DND-41 (cell line): ENCODE measurements at regions not wholly inside any gene's neighbourhood (a gene's known extent, or its start where the extent isn't known, plus 50 kb on each side); places are given as distances from the start of the nearest gene placed in this dataset.

Source experiments
- ATAC-seq: fragments of 200-7000 bp; cut with Tn5 transposase; 3 replicates; pipeline ENCODE4 v1.9.1; 2021; ENCODE audit warnings: low read depth; ENCODE audit not compliant: insufficient read depth
- DNase-seq: peaks from one replicate; pipeline ENCODE4 v3.0.0-alpha.2; 2020
- H2AFZ ChIP-seq: 2 replicates; pipeline ENCODE4 v1.6.0; 2012; ENCODE audit warnings: low read depth, low read length
- H3K27ac ChIP-seq: 2 replicates; pipeline ENCODE4 v1.5.1; 2012; ENCODE audit warnings: low read length, inconsistent platforms
- H3K27me3 ChIP-seq: fragments of 200-600 bp; sonication (generic); 2 replicates; pipeline ENCODE4 v1.6.0; 2012; ENCODE audit warnings: low read length, mild to moderate bottlenecking, inconsistent platforms; ENCODE audit not compliant: insufficient read depth, poor library complexity
- H3K36me3 ChIP-seq: 2 replicates; pipeline ENCODE4 v1.5.1; 2012; ENCODE audit warnings: low read length, inconsistent platforms; ENCODE audit not compliant: insufficient read depth
- H3K4me1 ChIP-seq: 2 replicates; pipeline ENCODE4 v1.5.1; 2012; ENCODE audit warnings: mild to moderate bottlenecking, low read length; ENCODE audit not compliant: insufficient read depth
- H3K4me2 ChIP-seq: 2 replicates; pipeline ENCODE4 v1.6.0; 2012; ENCODE audit warnings: mild to moderate bottlenecking, moderate library complexity, low read length, inconsistent platforms; ENCODE audit not compliant: insufficient read depth
- H3K4me3 ChIP-seq, 2 experiments: fragments of 200-600 bp in 1 of 2; shearing (Covaris generic) in 1 of 2; 2 replicates each; pipeline ENCODE4 v1.5.1; 2012 to 2016; ENCODE audit warnings: inconsistent platforms in 2 of 2, low read length in 2 of 2, mild to moderate bottlenecking in 2 of 2, low read depth in 1 of 2, moderate library complexity in 1 of 2
- H3K79me2 ChIP-seq: 2 replicates; pipeline ENCODE4 v1.6.0; 2012; ENCODE audit warnings: low read length, inconsistent platforms; ENCODE audit not compliant: insufficient read depth
- H3K9ac ChIP-seq: 2 replicates; pipeline ENCODE4 v1.6.0; 2012; ENCODE audit warnings: low read depth, mild to moderate bottlenecking, inconsistent platforms, low read length, moderate library complexity
- H3K9me3 ChIP-seq: 2 replicates; pipeline ENCODE4 v1.5.1; 2012; ENCODE audit warnings: low read length, moderate library complexity, mild to moderate bottlenecking, inconsistent platforms; ENCODE audit not compliant: insufficient read depth, severe bottlenecking
- H4K20me1 ChIP-seq: 2 replicates; pipeline ENCODE4 v1.6.0; 2012; ENCODE audit warnings: low read length; ENCODE audit not compliant: insufficient read depth
- CTCF ChIP-seq: IDR thresholded peaks from 2 replicates; pipeline ENCODE4 v1.5.1; 2012; ENCODE audit warnings: borderline replicate concordance, low read length, moderate library complexity, mild to moderate bottlenecking; ENCODE audit not compliant: poor library complexity, severe bottlenecking; ENCODE audit errors: extremely low read depth
- EZH2 ChIP-seq: IDR thresholded peaks from 3 replicates; pipeline ENCODE4 v1.6.1; 2012; ENCODE audit warnings: borderline replicate concordance, low read depth, mild to moderate bottlenecking, moderate library complexity, low read length, inconsistent platforms; ENCODE audit not compliant: severe bottlenecking

- no peak overlapping the region for H3K4me3 ChIP-seq
- H3K4me1 ChIP-seq = no peaks in the 10 kb centered on the region
- H3K9ac ChIP-seq = no peak overlapping the region
- no peak for TF ChIP-seq EZH2
- no peak for TF ChIP-seq CTCF
- no peak for DNase-seq
- H3K36me3 ChIP-seq = no peaks in the 10 kb centered on the region
- no peak overlapping the region for H2AFZ ChIP-seq
- no peak overlapping the region for H3K4me2 ChIP-seq
- no peak overlapping the region for H3K27ac ChIP-seq
- no peak for ATAC-seq
- no peaks in the 10 kb centered on the region for H3K27me3 ChIP-seq
- no peaks in the 10 kb centered on the region for H3K9me3 ChIP-seq
- H4K20me1 ChIP-seq = no peaks in the 10 kb centered on the region
- no peaks in the 10 kb centered on the region for H3K79me2 ChIP-seq
Measured at GRCh38 chr9:107869111-107869510, 379.5 kb upstream of the KLF4 start.

- Histone ChIP-seq H2AFZ (no peak overlapping the region), H3K36me3 (no peaks in the 10 kb centered on the region), H3K4me2 (no peak overlapping the region), H3K27me3 (no peaks in the 10 kb centered on the region), H3K79me2 (no peaks in the 10 kb centered on the region), H3K4me1 (no peaks in the 10 kb centered on the region), H3K27ac (no peak overlapping the region), H4K20me1 (no peaks in the 10 kb centered on the region), H3K4me3 (no peak overlapping the region), H3K9me3 (no peaks in the 10 kb centered on the region), H3K9ac (no peak overlapping the region)
- TF ChIP-seq CTCF (no peak), EZH2 (no peak)
- ATAC-seq (no peak), DNase-seq (no peak)
Measured at GRCh38 chr9:107868186-107868585, 378.6 kb upstream of the KLF4 start.

- no peak for ATAC-seq
- H2AFZ ChIP-seq = no peak overlapping the region
- H3K79me2 ChIP-seq = no peaks in the 10 kb centered on the region
- no peaks in the 10 kb centered on the region for H3K27me3 ChIP-seq
- no peak overlapping the region for H3K4me3 ChIP-seq
- H4K20me1 ChIP-seq = no peaks in the 10 kb centered on the region
- H3K9me3 ChIP-seq = no peaks in the 10 kb centered on the region
- no peaks in the 10 kb centered on the region for H3K36me3 ChIP-seq
- no peak overlapping the region for H3K9ac ChIP-seq
- no peak overlapping the region for H3K27ac ChIP-seq
- no peak for TF ChIP-seq CTCF
- TF ChIP-seq EZH2 = no peak
- no peak overlapping the region for H3K4me2 ChIP-seq
- DNase-seq = no peak
- H3K4me1 ChIP-seq = no peaks in the 10 kb centered on the region
Measured at GRCh38 chr9:107867738-107868137, 378.2 kb upstream of the KLF4 start.

- no peaks in the 10 kb centered on the region for H4K20me1 ChIP-seq
- H3K36me3 ChIP-seq = no peaks in the 10 kb centered on the region
- H3K27me3 ChIP-seq = no peaks in the 10 kb centered on the region
- TF ChIP-seq EZH2 (no peak), CTCF (no peak)
- H2AFZ ChIP-seq = no peak overlapping the region
- DNase-seq (no peak), ATAC-seq (no peak)
- H3K9me3 ChIP-seq = no peaks in the 10 kb centered on the region
- H3K27ac ChIP-seq = no peak overlapping the region
- H3K9ac ChIP-seq = no peak overlapping the region
- no peaks in the 10 kb centered on the region for H3K4me1 ChIP-seq
- no peak overlapping the region for H3K4me2 ChIP-seq
- H3K79me2 ChIP-seq = no peaks in the 10 kb centered on the region
- H3K4me3 ChIP-seq = no peak overlapping the region
Measured at GRCh38 chr9:107866711-107867311, 377.2 kb upstream of the KLF4 start.
